HEK293T (cell line): ENCODE measurements at regions not wholly inside any gene's neighbourhood (a gene's known extent, or its start where the extent isn't known, plus 50 kb on each side); places are given as distances from the start of the nearest gene placed in this dataset.

ENCODE experiments used
- CTCF ChIA-PET: fragments of 350-600 bp; formaldehyde crosslinking; extraction: SDS; loops from one replicate; lab custom pipeline; 2021; ENCODE audit warnings: antibody characterized with exemption, inconsistent platforms; lab: Yijun Ruan, JAX
- POLR2A ChIA-PET: fragments of 350-600 bp; formaldehyde crosslinking; extraction: SDS; loops from one replicate; lab custom pipeline; 2020; ENCODE audit warnings: antibody characterized with exemption, inconsistent platforms; lab: Yijun Ruan, JAX
- DNase-seq: peaks from one replicate; pipeline ENCODE4 v3.0.0; 2012; ENCODE audit warnings: mixed read lengths; ENCODE audit errors: extremely low spot score
- ARNT ChIP-seq: fragments of 450-650 bp; IDR thresholded peaks from 2 replicates; pipeline ENCODE4 v1.6.1; 2017; ENCODE audit warnings: mild to moderate bottlenecking
- BHLHE40 ChIP-seq: fragments of 450-650 bp; IDR thresholded peaks from 2 replicates; pipeline ENCODE4 v1.6.1; 2016; ENCODE audit warnings: mild to moderate bottlenecking, moderate library complexity, borderline replicate concordance
- CTBP1 ChIP-seq: fragments of 450-650 bp; IDR thresholded peaks from 2 replicates; pipeline ENCODE4 v1.6.1; 2016; ENCODE audit warnings: borderline replicate concordance
- ELF4 ChIP-seq: fragments of 450-650 bp; IDR thresholded peaks from 2 replicates; pipeline ENCODE4 v1.6.1; 2017; ENCODE audit warnings: antibody characterized with exemption
- FOXA1 ChIP-seq: fragments of 450-650 bp; IDR thresholded peaks from 2 replicates; pipeline ENCODE4 v1.6.1; 2016; ENCODE audit warnings: mild to moderate bottlenecking
- FOXK2 ChIP-seq: fragments of 450-650 bp; IDR thresholded peaks from 2 replicates; pipeline ENCODE4 v1.6.1; 2016; ENCODE audit warnings: mild to moderate bottlenecking
- FOXM1 ChIP-seq: fragments of 450-650 bp; IDR thresholded peaks from 2 replicates; pipeline ENCODE4 v1.6.1; 2017; ENCODE audit warnings: mild to moderate bottlenecking, borderline replicate concordance
- HDGF ChIP-seq: fragments of 450-650 bp; IDR thresholded peaks from 2 replicates; pipeline ENCODE4 v1.6.1; 2017; ENCODE audit warnings: antibody characterized with exemption, borderline replicate concordance
- L3MBTL2 ChIP-seq: fragments of 450-650 bp; conservative IDR thresholded peaks from 2 replicates; pipeline ENCODE4 v1.6.1; 2016; ENCODE audit warnings: mild to moderate bottlenecking
- LEF1 ChIP-seq: fragments of 450-650 bp; IDR thresholded peaks from 2 replicates; pipeline ENCODE4 v1.6.1; 2017; ENCODE audit warnings: mild to moderate bottlenecking, borderline replicate concordance
- NFRKB ChIP-seq: fragments of 450-650 bp; IDR thresholded peaks from 2 replicates; pipeline ENCODE4 v1.6.1; 2016; ENCODE audit warnings: mild to moderate bottlenecking, moderate library complexity
- SP1 ChIP-seq: fragments of 450-650 bp; IDR thresholded peaks from 2 replicates; pipeline ENCODE4 v1.6.1; 2017
- SUZ12 ChIP-seq: fragments of 450-650 bp; IDR thresholded peaks from 2 replicates; pipeline ENCODE4 v1.6.1; 2016; ENCODE audit warnings: mild to moderate bottlenecking
- TARDBP ChIP-seq: fragments of 450-650 bp; IDR thresholded peaks from 2 replicates; pipeline ENCODE4 v1.6.1; 2016
- ZNF384 ChIP-seq: fragments of 450-650 bp; IDR thresholded peaks from 2 replicates; pipeline ENCODE4 v1.6.1; 2016
- TF ChIP-seq, protein P1 (sequence below): fragments of 450-650 bp; IDR thresholded peaks from 2 replicates; pipeline ENCODE4 v1.6.1; 2016

DNA sequence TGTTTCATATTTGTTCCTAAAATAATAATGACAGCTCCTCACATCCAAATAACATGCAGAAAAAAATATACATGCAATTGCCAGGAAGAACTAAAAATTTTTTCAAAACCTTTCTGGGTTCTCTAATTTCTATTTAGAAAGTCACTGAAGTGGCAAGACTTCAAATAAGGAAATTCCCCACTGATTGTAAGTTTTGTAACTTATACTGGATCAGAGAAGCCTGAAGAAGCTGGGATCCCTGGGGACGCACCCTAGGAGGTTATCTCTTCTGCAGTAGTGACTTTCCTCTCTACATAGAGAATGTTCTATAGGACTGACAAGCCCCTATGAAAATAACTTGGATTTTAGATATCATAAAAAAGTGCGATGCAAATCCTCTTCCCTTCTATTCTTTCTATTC lies 182.6 kb downstream of the MRPL39 start:
- no peak for DNase-seq
- TF ChIP-seq FOXK2 (no peak), BHLHE40 (no peak), NFRKB (no peak), SP1 (no peak), CTBP1 (no peak), TARDBP (no peak), ARNT (no peak), ZNF384 (no peak), HDGF (no peak), ELF4 (no peak), FOXM1 (no peak), FOXA1 (no peak), L3MBTL2 (no peak), LEF1 (no peak), SUZ12 (no peak)
- TF ChIP-seq, protein P1, sequence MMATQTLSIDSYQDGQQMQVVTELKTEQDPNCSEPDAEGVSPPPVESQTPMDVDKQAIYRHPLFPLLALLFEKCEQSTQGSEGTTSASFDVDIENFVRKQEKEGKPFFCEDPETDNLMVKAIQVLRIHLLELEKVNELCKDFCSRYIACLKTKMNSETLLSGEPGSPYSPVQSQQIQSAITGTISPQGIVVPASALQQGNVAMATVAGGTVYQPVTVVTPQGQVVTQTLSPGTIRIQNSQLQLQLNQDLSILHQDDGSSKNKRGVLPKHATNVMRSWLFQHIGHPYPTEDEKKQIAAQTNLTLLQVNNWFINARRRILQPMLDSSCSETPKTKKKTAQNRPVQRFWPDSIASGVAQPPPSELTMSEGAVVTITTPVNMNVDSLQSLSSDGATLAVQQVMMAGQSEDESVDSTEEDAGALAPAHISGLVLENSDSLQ = no peak
- POLR2A ChIA-PET = no interaction called here
- CTCF ChIA-PET = no interaction called here

DNA sequence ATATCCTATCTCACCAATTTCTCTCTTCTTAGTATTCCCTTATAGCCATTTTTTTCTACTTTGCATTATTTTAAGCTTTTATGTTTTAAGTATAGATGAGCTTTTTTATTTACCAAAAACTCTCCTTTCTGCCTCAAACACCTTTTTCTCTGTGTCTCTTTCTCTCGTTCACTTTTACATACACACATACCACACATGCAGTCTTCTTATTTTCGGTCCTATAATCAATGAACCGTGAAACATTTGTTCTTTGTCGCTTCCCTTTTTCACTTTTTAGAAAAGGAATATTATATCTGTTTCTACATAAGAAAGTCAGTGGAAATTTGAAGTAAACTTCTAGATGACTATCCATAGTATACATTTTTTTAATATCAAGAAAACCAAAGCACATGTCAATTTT lies 183.2 kb downstream of the MRPL39 start:
- DNase-seq = no peak
- no peak for TF ChIP-seq LEF1
- TF ChIP-seq CTBP1 = no peak
- no peak for TF ChIP-seq BHLHE40
- no peak for TF ChIP-seq SUZ12
- no peak for TF ChIP-seq SP1
- no peak for TF ChIP-seq ELF4
- CTCF ChIA-PET = no interaction called here
- POLR2A ChIA-PET = no interaction called here

DNA sequence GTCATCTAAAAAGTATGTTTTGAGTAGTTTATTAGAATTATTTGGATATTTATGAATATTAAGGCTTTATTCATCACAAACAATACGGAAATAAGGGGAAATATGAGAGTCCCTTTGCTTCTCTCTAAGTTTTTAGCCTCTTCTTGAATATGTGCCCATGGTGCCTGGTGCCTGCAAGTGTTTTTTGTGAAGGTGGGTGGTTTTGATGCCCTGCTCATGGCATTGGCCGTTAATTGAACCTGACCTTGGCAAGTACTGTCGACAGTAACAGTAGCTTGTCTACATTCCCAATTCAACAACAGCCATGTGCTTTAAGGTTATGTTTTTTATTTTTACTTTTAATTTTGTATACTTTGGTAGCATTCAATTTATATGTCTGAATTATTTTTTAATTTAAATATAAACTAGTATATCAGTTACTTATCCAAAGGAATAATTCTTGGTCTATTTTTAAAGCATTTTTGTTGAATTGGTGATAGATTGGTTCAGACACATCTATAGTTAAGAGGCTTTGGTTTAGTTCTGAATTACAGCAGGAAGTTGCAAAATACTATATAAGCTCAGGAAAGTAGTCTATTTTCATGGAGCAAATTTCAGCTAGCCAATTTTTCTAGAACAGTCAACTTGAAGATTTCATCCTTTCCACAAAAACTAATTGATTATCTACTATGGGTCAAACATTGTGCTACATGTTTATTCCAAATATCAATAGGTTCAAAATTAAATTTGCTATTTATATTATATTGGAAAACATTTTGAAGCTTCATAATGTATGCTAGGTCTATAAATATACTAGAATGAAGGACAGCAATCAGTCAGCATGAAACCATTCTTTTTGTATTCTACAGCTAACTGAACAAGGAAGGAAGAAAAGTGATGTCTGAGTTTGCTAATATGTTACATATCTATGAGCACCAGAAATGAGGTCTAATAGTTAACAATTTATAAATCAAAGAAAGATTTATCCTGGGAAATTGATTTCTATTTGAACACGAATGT lies 184.4 kb downstream of the MRPL39 start:
- POLR2A ChIA-PET = no interaction called here
- CTCF ChIA-PET = no interaction called here
- TF ChIP-seq FOXA1 = no peak

DNA sequence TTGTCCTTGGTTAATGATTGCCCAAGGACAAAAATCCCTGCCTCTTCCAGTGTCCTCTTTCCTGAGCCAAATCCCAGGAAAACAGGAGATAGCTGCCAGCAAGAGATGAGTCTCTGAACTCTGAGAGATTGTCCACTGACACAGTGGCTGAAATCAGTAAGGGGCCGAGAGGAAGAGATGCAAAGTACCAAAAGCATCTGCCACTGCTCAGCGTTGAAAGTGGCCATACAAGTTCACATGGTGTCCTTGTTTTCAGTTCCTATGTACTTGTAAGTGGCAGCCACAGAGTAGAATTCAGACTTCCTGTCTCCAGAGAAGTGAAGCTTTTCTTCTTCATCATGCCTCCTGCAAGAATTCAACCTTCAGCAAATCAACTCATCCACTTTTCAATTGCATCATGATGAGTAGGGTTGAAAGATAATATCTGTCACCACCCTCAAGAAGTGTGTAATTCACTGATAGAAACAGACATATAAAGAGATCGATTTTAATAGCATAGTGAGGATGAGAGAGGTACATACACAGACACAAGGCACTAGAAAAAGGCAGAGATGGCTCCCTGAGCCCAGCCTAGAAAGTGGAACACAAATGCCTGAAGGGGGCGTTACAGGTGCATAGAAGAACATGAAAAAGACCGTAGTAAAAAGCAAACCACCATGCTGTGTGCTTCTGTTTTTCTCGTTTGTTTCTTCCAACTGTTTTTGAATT lies 185.8 kb downstream of the MRPL39 start:
- CTCF ChIA-PET = no interaction called here
- POLR2A ChIA-PET = no interaction called here
- no peak for TF ChIP-seq L3MBTL2
- TF ChIP-seq FOXA1 = no peak
- TF ChIP-seq NFRKB = no peak
- peak; percentile 15 for DNase-seq

More for the DNA sequence above, 184.4 kb downstream of the MRPL39 start:
- DNase-seq = no peak

DNA sequence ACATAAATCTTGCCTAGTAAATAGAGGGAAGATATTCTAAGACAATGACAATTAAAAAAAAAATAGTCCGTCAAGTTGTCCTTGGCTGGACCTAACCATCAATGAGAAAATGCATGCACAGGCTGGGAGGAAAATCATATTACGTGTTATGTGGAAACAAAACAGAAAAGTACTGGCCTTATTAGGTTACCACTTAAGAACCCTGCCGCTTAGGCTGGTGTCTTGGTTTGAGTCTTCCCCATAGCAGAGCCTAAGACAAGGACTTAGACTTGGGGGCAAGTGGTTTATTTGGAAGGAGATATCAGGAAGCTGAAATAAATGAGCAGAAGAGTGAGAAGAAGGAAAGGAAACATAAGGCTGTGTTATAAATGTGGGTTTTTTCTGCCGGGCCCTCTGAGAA lies 186.4 kb downstream of the MRPL39 start:
- DNase-seq = no peak
- POLR2A ChIA-PET = no interaction called here
- CTCF ChIA-PET = no interaction called here
- TF ChIP-seq L3MBTL2 (no peak), ARNT (no peak), LEF1 (no peak), FOXA1 (no peak), FOXK2 (no peak), BHLHE40 (no peak), NFRKB (no peak), ELF4 (no peak), SUZ12 (no peak), SP1 (no peak), FOXM1 (no peak), CTBP1 (no peak), HDGF (no peak), TARDBP (no peak), ZNF384 (no peak)
- TF ChIP-seq, protein P1 = no peak

DNA sequence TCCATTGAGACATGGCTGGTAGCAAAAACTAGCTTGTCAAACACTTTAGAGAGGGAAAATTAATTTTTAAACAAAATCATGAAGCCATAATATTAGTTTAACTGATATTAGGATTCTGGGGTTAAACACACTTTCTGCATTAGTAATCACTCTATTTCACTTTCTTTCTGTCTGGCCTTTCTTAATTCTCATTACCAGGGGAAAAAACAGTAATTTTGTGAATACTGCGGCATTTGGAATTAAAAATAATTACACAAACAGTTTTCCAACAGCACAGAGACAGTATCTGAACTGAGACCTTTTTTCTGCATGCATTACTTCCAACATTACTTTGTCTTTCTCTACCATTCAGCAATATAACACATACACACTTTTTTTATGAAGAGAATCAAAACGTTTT lies 190.6 kb downstream of the MRPL39 start:
- ChIA-PET CTCF (no interaction called here), POLR2A (no interaction called here)
- TF ChIP-seq NFRKB = no peak
- no peak for TF ChIP-seq FOXA1
- TF ChIP-seq, protein P1 = no peak
- TF ChIP-seq L3MBTL2 = no peak
- TF ChIP-seq ARNT = no peak
- TF ChIP-seq CTBP1 = no peak
- no peak for TF ChIP-seq ELF4
- no peak for TF ChIP-seq SUZ12
- TF ChIP-seq TARDBP = no peak
- TF ChIP-seq FOXM1 = no peak
- TF ChIP-seq ZNF384 = no peak
- DNase-seq = no peak
